HEK293 (cell line): ENCODE measurements at regions not wholly inside any gene's neighbourhood (a gene's known extent, or its start where the extent isn't known, plus 50 kb on each side); places are given as distances from the start of the nearest gene placed in this dataset.
A peak's percentile ranks its signal among the peaks of the same experiment; 100 is the strongest.

Source experiments
- BCL11A ChIP-seq: fragments of 450-650 bp; formaldehyde crosslinking; IDR thresholded peaks from 2 replicates; pipeline ENCODE4 v1.5.1; 2016; ENCODE audit warnings: low read depth, missing biosample characterization, missing genetic modification characterization
- BCL6B ChIP-seq: fragments of 450-650 bp; formaldehyde crosslinking; IDR thresholded peaks from 2 replicates; pipeline ENCODE4 v1.5.1; 2017; ENCODE audit warnings: missing biosample characterization, missing genetic modification characterization
- GLI2 ChIP-seq: fragments of 450-650 bp; formaldehyde crosslinking; IDR thresholded peaks from 2 replicates; pipeline ENCODE4; 2017; ENCODE audit warnings: missing biosample characterization, missing genetic modification characterization, low read depth, borderline replicate concordance
- GLIS2 ChIP-seq: fragments of 450-650 bp; formaldehyde crosslinking; IDR thresholded peaks from 2 replicates; pipeline ENCODE4 v1.5.1; 2016; ENCODE audit warnings: missing biosample characterization, missing genetic modification characterization
- HOXA7 ChIP-seq: sonication (generic); formaldehyde crosslinking; IDR thresholded peaks from 2 replicates; pipeline ENCODE4 v1.8.1; 2022; ENCODE audit warnings: missing genetic modification reagents, borderline replicate concordance
- RBAK ChIP-seq: fragments of 450-650 bp; formaldehyde crosslinking; IDR thresholded peaks from 2 replicates; pipeline ENCODE4 v1.5.1; 2016; ENCODE audit warnings: missing biosample characterization, missing genetic modification characterization
- SP2 ChIP-seq: fragments of 450-650 bp; formaldehyde crosslinking; IDR thresholded peaks from 2 replicates; pipeline ENCODE4 v1.5.1; 2016; ENCODE audit warnings: missing biosample characterization, missing genetic modification characterization
- ZBTB17 ChIP-seq: fragments of 450-650 bp; formaldehyde crosslinking; IDR thresholded peaks from 2 replicates; pipeline ENCODE4 v1.5.1; 2016; ENCODE audit warnings: missing biosample characterization, missing genetic modification characterization
- ZNF138 ChIP-seq: fragments of 450-650 bp; formaldehyde crosslinking; IDR thresholded peaks from 2 replicates; pipeline ENCODE4 v1.5.1; 2016; ENCODE audit warnings: missing biosample characterization, missing genetic modification characterization, borderline replicate concordance
- ZNF202 ChIP-seq: fragments of 450-650 bp; formaldehyde crosslinking; IDR thresholded peaks from 2 replicates; pipeline ENCODE4 v1.5.1; 2016; ENCODE audit warnings: missing biosample characterization, missing genetic modification characterization, borderline replicate concordance
- ZNF221 ChIP-seq: fragments of 450-650 bp; formaldehyde crosslinking; IDR thresholded peaks from 2 replicates; pipeline ENCODE4 v1.5.1; 2017; ENCODE audit warnings: missing biosample characterization, missing genetic modification characterization, borderline replicate concordance
- ZNF239 ChIP-seq: fragments of 450-650 bp; formaldehyde crosslinking; IDR thresholded peaks from 2 replicates; pipeline ENCODE4 v1.5.1; 2016; ENCODE audit warnings: missing biosample characterization, missing genetic modification characterization
- ZNF248 ChIP-seq: fragments of 450-650 bp; formaldehyde crosslinking; IDR thresholded peaks from 2 replicates; pipeline ENCODE4 v1.5.1; 2017; ENCODE audit warnings: missing biosample characterization, missing genetic modification characterization
- ZNF266 ChIP-seq: fragments of 450-650 bp; formaldehyde crosslinking; IDR thresholded peaks from 2 replicates; pipeline ENCODE4 v1.5.1; 2016; ENCODE audit warnings: missing biosample characterization, missing genetic modification characterization, low read depth
- ZNF292 ChIP-seq: fragments of 450-650 bp; formaldehyde crosslinking; IDR thresholded peaks from 2 replicates; pipeline ENCODE4 v1.5.1; 2016; ENCODE audit warnings: low read depth, missing biosample characterization, missing genetic modification characterization, borderline replicate concordance
- ZNF354C ChIP-seq: fragments of 450-650 bp; formaldehyde crosslinking; IDR thresholded peaks from 2 replicates; pipeline ENCODE4 v1.5.1; 2016; ENCODE audit warnings: missing biosample characterization, missing genetic modification characterization, low read depth, borderline replicate concordance
- ZNF488 ChIP-seq: fragments of 450-650 bp; formaldehyde crosslinking; IDR thresholded peaks from 2 replicates; pipeline ENCODE4 v1.5.1; 2016; ENCODE audit warnings: missing biosample characterization, missing genetic modification characterization
- ZNF518A ChIP-seq: fragments of 450-650 bp; formaldehyde crosslinking; conservative IDR thresholded peaks from 2 replicates; pipeline ENCODE4 v1.5.1; 2016; ENCODE audit warnings: low read depth, missing biosample characterization, missing genetic modification characterization
- ZNF621 ChIP-seq: fragments of 450-650 bp; formaldehyde crosslinking; IDR thresholded peaks from 2 replicates; pipeline ENCODE4 v1.5.1; 2017; ENCODE audit warnings: missing biosample characterization, missing genetic modification characterization
- ZNF747 ChIP-seq: fragments of 450-650 bp; formaldehyde crosslinking; IDR thresholded peaks from 2 replicates; pipeline ENCODE4 v1.5.1; 2016; ENCODE audit warnings: missing biosample characterization, missing genetic modification characterization
- ZSCAN5A ChIP-seq: fragments of 450-650 bp; formaldehyde crosslinking; IDR thresholded peaks from 2 replicates; pipeline ENCODE4 v1.5.1; 2016; ENCODE audit warnings: missing biosample characterization, missing genetic modification characterization
- TF ChIP-seq, protein P1 (sequence below): fragments of 450-650 bp; formaldehyde crosslinking; IDR thresholded peaks from 2 replicates; pipeline ENCODE4 v1.5.1; 2016; ENCODE audit warnings: missing biosample characterization, missing genetic modification characterization, low read depth
- TF ChIP-seq, protein P2 (sequence below): sonication (generic); formaldehyde crosslinking; IDR thresholded peaks from 2 replicates; pipeline ENCODE4 v1.8.1; 2022; ENCODE audit warnings: mild to moderate bottlenecking, moderate library complexity, missing genetic modification reagents
- TF ChIP-seq, protein P3 (sequence below): IDR thresholded peaks from 2 replicates; pipeline ENCODE4 v1.6.1; 2011; ENCODE audit warnings: mild to moderate bottlenecking, low read depth, low read length, borderline replicate concordance
- TF ChIP-seq, protein P4 (sequence below): fragments of 450-650 bp; formaldehyde crosslinking; IDR thresholded peaks from 2 replicates; pipeline ENCODE4 v1.5.1; 2016; ENCODE audit warnings: missing biosample characterization, missing genetic modification characterization, low read depth

GRCh38 chr12:74015118-74015517 is 522.5 kb upstream of the ATXN7L3B start (continued):
- TF ChIP-seq ZNF518A (tag by site-specific recombination) (peak; percentile 86; the same call in 1 of the 2 replicates), ZBTB17 (tag by site-specific recombination) (no peak), ZNF488 (tag by site-specific recombination) (no peak), ZNF747 (tag by site-specific recombination) (no peak), ZNF354C (tag by site-specific recombination) (no peak), ZNF138 (tag by site-specific recombination) (no peak), GLI2 (tag by site-specific recombination) (no peak), ZNF202 (tag by site-specific recombination) (peak; percentile 65; the same call in 1 of the 2 replicates), ZNF239 (no peak), SP2 (no peak), ZNF248 (no peak), GLIS2 (tag by site-specific recombination) (no peak), BCL11A (tag by site-specific recombination) (no peak), BCL6B (tag by site-specific recombination) (no peak), ZNF621 (tag by site-specific recombination) (no peak), ZNF292 (tag by site-specific recombination) (0 out of 2 replicates have a peak, but pooled peaks have one; percentile 42), ZSCAN5A (no peak), HOXA7 (CRISPR knock-in tag) (no peak), RBAK (tag by site-specific recombination) (no peak), ZNF221 (tag by site-specific recombination) (no peak; the same call in 1 of the 2 replicates), ZNF266 (0 out of 2 replicates have a peak, but pooled peaks have one; percentile 30)
- TF ChIP-seq, protein P1, sequence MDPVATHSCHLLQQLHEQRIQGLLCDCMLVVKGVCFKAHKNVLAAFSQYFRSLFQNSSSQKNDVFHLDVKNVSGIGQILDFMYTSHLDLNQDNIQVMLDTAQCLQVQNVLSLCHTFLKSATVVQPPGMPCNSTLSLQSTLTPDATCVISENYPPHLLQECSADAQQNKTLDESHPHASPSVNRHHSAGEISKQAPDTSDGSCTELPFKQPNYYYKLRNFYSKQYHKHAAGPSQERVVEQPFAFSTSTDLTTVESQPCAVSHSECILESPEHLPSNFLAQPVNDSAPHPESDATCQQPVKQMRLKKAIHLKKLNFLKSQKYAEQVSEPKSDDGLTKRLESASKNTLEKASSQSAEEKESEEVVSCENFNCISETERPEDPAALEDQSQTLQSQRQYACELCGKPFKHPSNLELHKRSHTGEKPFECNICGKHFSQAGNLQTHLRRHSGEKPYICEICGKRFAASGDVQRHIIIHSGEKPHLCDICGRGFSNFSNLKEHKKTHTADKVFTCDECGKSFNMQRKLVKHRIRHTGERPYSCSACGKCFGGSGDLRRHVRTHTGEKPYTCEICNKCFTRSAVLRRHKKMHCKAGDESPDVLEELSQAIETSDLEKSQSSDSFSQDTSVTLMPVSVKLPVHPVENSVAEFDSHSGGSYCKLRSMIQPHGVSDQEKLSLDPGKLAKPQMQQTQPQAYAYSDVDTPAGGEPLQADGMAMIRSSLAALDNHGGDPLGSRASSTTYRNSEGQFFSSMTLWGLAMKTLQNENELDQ (tag by site-specific recombination) = no peak
- TF ChIP-seq, protein P2, sequence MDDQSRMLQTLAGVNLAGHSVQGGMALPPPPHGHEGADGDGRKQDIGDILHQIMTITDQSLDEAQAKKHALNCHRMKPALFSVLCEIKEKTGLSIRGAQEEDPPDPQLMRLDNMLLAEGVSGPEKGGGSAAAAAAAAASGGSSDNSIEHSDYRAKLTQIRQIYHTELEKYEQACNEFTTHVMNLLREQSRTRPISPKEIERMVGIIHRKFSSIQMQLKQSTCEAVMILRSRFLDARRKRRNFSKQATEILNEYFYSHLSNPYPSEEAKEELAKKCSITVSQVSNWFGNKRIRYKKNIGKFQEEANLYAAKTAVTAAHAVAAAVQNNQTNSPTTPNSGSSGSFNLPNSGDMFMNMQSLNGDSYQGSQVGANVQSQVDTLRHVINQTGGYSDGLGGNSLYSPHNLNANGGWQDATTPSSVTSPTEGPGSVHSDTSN (CRISPR knock-in tag) = no peak
- TF ChIP-seq, protein P3, sequence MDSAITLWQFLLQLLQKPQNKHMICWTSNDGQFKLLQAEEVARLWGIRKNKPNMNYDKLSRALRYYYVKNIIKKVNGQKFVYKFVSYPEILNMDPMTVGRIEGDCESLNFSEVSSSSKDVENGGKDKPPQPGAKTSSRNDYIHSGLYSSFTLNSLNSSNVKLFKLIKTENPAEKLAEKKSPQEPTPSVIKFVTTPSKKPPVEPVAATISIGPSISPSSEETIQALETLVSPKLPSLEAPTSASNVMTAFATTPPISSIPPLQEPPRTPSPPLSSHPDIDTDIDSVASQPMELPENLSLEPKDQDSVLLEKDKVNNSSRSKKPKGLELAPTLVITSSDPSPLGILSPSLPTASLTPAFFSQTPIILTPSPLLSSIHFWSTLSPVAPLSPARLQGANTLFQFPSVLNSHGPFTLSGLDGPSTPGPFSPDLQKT = no peak
- TF ChIP-seq, protein P4, sequence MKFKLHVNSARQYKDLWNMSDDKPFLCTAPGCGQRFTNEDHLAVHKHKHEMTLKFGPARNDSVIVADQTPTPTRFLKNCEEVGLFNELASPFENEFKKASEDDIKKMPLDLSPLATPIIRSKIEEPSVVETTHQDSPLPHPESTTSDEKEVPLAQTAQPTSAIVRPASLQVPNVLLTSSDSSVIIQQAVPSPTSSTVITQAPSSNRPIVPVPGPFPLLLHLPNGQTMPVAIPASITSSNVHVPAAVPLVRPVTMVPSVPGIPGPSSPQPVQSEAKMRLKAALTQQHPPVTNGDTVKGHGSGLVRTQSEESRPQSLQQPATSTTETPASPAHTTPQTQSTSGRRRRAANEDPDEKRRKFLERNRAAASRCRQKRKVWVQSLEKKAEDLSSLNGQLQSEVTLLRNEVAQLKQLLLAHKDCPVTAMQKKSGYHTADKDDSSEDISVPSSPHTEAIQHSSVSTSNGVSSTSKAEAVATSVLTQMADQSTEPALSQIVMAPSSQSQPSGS (tag by site-specific recombination) = no peak
